K562 (cell line): ENCODE measurements at regions not wholly inside any gene's neighbourhood (a gene's known extent, or its start where the extent isn't known, plus 50 kb on each side); places are given as distances from the start of the nearest gene placed in this dataset.

ENCODE experiments used
- ADNP ChIP-seq: fragments of 200-800 bp; sonication (Bioruptor generic); IDR thresholded peaks from 2 replicates; pipeline ENCODE4 v1.6.1; 2016; ENCODE audit warnings: missing genetic modification characterization, missing compliant biosample characterization
- BMI1 ChIP-seq: fragments of 150-350 bp; IDR thresholded peaks from 2 replicates; pipeline ENCODE4 v1.6.1; 2014; ENCODE audit warnings: low read length
- CEBPB ChIP-seq: fragments of 450-650 bp; IDR thresholded peaks from 2 replicates; pipeline ENCODE4 v1.6.1; 2016; ENCODE audit warnings: missing genetic modification characterization, missing compliant biosample characterization
- CTCF ChIP-seq, 3 experiments: IDR thresholded peaks in 2 of 3; conservative IDR thresholded peaks in 1 of 3; 2 replicates each; pipeline ENCODE4 v1.5.1; 2011 to 2012; ENCODE audit warnings: low read length in 3 of 3, mild to moderate bottlenecking in 3 of 3, control low read depth in 2 of 3, improper control_type of control experiment in 1 of 3, inconsistent platforms in 1 of 3, low read depth in 1 of 3, mixed read lengths in 1 of 3, moderate library complexity in 1 of 3; ENCODE audit not compliant: insufficient read depth in 2 of 3
- EZH2 ChIP-seq: IDR thresholded peaks from 2 replicates; pipeline ENCODE4 v1.6.1; 2012; ENCODE audit warnings: low read depth, mild to moderate bottlenecking, inconsistent platforms, low read length, borderline replicate concordance
- HMG20B ChIP-seq: fragments of 250-450 bp; sonication (Bioruptor Pico); IDR thresholded peaks from 2 replicates; pipeline ENCODE4 v1.5.0; 2021; ENCODE audit warnings: mild to moderate bottlenecking
- ZNF239 ChIP-seq: fragments of 250-450 bp; sonication (Bioruptor Pico); IDR thresholded peaks from 2 replicates; pipeline ENCODE4 v1.4.0; 2020; ENCODE audit warnings: mild to moderate bottlenecking
- ZNF655 ChIP-seq: fragments of 250-450 bp; sonication (Bioruptor Pico); IDR thresholded peaks from 2 replicates; pipeline ENCODE4 v1.5.0; 2021
- TF ChIP-seq, protein P1 (sequence below), 2 experiments: fragments of 450-650 bp; formaldehyde crosslinking in 1 of 2; IDR thresholded peaks; 2 replicates each; pipeline versions ENCODE4 v1.4.0 to v1.6.1; 2014 to 2020; ENCODE audit warnings: mild to moderate bottlenecking in 2 of 2, borderline replicate concordance in 1 of 2, low read depth in 1 of 2

DNA sequence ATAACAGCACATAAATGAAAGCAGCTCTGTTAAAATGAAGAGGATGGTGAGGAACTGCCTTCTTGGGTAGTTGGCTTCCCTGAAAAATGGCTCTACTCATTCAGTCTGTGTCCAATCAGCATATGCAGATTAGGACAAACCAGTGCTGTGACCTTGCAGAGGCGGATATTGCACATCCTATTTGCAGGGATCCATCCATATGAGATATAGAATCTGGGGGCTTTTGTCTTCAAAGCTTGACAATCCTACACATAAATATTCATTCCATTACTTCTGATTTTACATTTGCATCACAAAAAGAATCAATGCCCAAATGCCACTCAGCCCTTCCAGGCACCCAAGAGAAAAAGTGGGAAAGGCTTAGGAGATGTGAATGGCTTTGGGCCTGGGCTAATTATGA lies 383.7 kb downstream of the EMP1 start:
- TF ChIP-seq BMI1 (no peak), ADNP (tag) (no peak), EZH2 (no peak), HMG20B (CRISPR knock-in tag) (no peak), ZNF239 (no peak), CTCF (IDR thresholded peaks at IDR 0.05 in 2 of 3, conservative IDR thresholded peaks at IDR 0.05 in 1 of 3; ENCODE audit: insufficient read depth in 2 of 3, low read depth in 1 of 3, low read length in 3 of 3) (no peak), ZNF655 (CRISPR knock-in tag) (no peak), CEBPB (tag) (no peak)
- TF ChIP-seq, protein P1, sequence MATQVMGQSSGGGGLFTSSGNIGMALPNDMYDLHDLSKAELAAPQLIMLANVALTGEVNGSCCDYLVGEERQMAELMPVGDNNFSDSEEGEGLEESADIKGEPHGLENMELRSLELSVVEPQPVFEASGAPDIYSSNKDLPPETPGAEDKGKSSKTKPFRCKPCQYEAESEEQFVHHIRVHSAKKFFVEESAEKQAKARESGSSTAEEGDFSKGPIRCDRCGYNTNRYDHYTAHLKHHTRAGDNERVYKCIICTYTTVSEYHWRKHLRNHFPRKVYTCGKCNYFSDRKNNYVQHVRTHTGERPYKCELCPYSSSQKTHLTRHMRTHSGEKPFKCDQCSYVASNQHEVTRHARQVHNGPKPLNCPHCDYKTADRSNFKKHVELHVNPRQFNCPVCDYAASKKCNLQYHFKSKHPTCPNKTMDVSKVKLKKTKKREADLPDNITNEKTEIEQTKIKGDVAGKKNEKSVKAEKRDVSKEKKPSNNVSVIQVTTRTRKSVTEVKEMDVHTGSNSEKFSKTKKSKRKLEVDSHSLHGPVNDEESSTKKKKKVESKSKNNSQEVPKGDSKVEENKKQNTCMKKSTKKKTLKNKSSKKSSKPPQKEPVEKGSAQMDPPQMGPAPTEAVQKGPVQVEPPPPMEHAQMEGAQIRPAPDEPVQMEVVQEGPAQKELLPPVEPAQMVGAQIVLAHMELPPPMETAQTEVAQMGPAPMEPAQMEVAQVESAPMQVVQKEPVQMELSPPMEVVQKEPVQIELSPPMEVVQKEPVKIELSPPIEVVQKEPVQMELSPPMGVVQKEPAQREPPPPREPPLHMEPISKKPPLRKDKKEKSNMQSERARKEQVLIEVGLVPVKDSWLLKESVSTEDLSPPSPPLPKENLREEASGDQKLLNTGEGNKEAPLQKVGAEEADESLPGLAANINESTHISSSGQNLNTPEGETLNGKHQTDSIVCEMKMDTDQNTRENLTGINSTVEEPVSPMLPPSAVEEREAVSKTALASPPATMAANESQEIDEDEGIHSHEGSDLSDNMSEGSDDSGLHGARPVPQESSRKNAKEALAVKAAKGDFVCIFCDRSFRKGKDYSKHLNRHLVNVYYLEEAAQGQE (IDR thresholded peaks at IDR 0.05; ENCODE audit: borderline replicate concordance), result no peak
- TF ChIP-seq, protein P1 (CRISPR knock-in tag; IDR thresholded peaks at IDR 0.05; ENCODE audit: low read depth), result no peak
